ENCODE measurements at regions not wholly inside any gene's neighbourhood (a gene's known extent, or its start where the extent isn't known, plus 50 kb on each side); places are given as distances from the start of the nearest gene placed in this dataset.

- TF ChIP-seq CTCF (conservative IDR thresholded peaks at IDR 0.05; ENCODE audit: low read depth, low read length) (no peak), EZH2 (IDR thresholded peaks at IDR 0.05; ENCODE audit: low read length, unreplicated experiment) (no peak)
Observed at GRCh38 chr10:1961989-1962388, 224.7 kb upstream of the ADARB2 start.

Measured in PC-3 (cell line).